ENCODE measurements at regions not wholly inside any gene's neighbourhood (a gene's known extent, or its start where the extent isn't known, plus 50 kb on each side); places are given as distances from the start of the nearest gene placed in this dataset.
"Not testable (repeated sequence)": the region's sequence is repeated elsewhere in the genome, so short reads cannot be mapped to it uniquely, and the experiment has no call there.

DNA sequence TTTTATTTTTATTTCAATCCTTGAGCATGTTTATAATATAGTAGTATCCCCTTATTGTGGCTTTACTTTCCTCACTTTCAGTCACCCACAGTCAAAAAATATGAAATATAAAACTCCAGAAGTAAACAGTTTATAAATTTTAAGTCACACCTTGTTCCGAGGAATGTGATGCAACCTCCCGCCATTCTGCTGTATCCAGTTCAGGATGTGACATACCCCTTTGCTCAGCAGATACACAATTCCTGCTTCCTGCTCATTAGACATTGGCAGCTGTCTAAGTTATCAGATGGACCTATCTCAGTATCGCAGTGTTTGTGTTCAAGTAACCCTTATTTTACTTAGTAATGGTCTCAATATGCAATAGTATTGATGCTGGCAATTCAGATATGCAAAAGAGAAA is 144.5 kb downstream of the POTEG start:
- TF ChIP-seq, protein P1, sequence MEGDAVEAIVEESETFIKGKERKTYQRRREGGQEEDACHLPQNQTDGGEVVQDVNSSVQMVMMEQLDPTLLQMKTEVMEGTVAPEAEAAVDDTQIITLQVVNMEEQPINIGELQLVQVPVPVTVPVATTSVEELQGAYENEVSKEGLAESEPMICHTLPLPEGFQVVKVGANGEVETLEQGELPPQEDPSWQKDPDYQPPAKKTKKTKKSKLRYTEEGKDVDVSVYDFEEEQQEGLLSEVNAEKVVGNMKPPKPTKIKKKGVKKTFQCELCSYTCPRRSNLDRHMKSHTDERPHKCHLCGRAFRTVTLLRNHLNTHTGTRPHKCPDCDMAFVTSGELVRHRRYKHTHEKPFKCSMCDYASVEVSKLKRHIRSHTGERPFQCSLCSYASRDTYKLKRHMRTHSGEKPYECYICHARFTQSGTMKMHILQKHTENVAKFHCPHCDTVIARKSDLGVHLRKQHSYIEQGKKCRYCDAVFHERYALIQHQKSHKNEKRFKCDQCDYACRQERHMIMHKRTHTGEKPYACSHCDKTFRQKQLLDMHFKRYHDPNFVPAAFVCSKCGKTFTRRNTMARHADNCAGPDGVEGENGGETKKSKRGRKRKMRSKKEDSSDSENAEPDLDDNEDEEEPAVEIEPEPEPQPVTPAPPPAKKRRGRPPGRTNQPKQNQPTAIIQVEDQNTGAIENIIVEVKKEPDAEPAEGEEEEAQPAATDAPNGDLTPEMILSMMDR (conservative IDR thresholded peaks at IDR 0.05) = not testable (repeated sequence)
- not testable (repeated sequence) for TF ChIP-seq EZH2 (IDR thresholded peaks at IDR 0.05; ENCODE audit: low read depth)
